K562 (cell line): ENCODE measurements at regions not wholly inside any gene's neighbourhood (a gene's known extent, or its start where the extent isn't known, plus 50 kb on each side); places are given as distances from the start of the nearest gene placed in this dataset.

ENCODE experiments used
- ATAC-seq: fragments of 200-7000 bp; cut with Tn5 transposase; 3 replicates; pipeline ENCODE4 v1.9.1; 2020; ENCODE audit warnings: moderate library complexity
- BruUV-seq: library from RNA; stranded (reverse); fragments of 400-500 nt; replicated peaks from 2 replicates; lab custom pipeline; 2021; lab: Mats Ljungman, UMichigan
- CTCF ChIA-PET: fragments of 300-600 bp; formaldehyde crosslinking; extraction: SDS; loops from one replicate; lab custom pipeline; 2021; ENCODE audit warnings: low intra/inter-chr PET ratio; lab: Yijun Ruan, JAX
- POLR2A ChIA-PET: fragments of 300-600, 350-650 bp; sonication (Branson Sonifier 250); formaldehyde crosslinking; extraction: SDS; loops from one replicate; lab custom pipeline; 2021; ENCODE audit warnings: antibody characterized with exemption, inconsistent platforms; lab: Yijun Ruan, JAX
- DNase-seq, 4 experiments: peaks; one replicate each; pipeline versions ENCODE4 v3.0.0 to v3.0.0-alpha.2; 2011 to 2018; ENCODE audit warnings: low spot score in 3 of 4, mixed read lengths in 3 of 4; ENCODE audit errors: extremely low read depth in 1 of 4
- FAIRE-seq: peaks from 2 replicates; lab custom pipeline; 2011; peaks lifted over from hg19 to GRCh38; lab: Jason Lieb, UNC
- H2AFZ ChIP-seq: 2 replicates; pipeline ENCODE4 v1.6.0; 2011; ENCODE audit warnings: low read depth, low read length, control low read depth, inconsistent platforms
- H3K27ac ChIP-seq: fragments of 200-600 bp; 3 replicates; pipeline ENCODE4 v1.8.0; 2011; ENCODE audit warnings: low read depth, mild to moderate bottlenecking, control low read depth, inconsistent platforms, low read length, moderate library complexity, mixed read lengths; ENCODE audit errors: extremely low read depth
- H3K27me3 ChIP-seq, 2 experiments: fragments of 300-600 bp in 1 of 2; 2 replicates in 1 of 2; 3 replicates in 1 of 2; pipeline versions ENCODE4 v1.6.0 to v1.8.0; 2011; ENCODE audit warnings: inconsistent platforms in 2 of 2, low read length in 2 of 2, mild to moderate bottlenecking in 1 of 2, mixed read lengths in 1 of 2, moderate library complexity in 1 of 2; ENCODE audit not compliant: control insufficient read depth in 2 of 2, insufficient read depth in 2 of 2
- H3K36me3 ChIP-seq: fragments of 300-600 bp; 3 replicates; pipeline ENCODE4 v1.8.0; 2011; ENCODE audit warnings: mild to moderate bottlenecking, low read length, inconsistent platforms; ENCODE audit not compliant: control insufficient read depth, insufficient read depth
- H3K4me1 ChIP-seq, 2 experiments: fragments of 200-600 bp in 1 of 2; replicated peaks in 1 of 2; 2 replicates in 1 of 2; 3 replicates in 1 of 2; pipeline versions ENCODE4 v1.5.1 to v1.8.0; 2011; ENCODE audit warnings: inconsistent platforms in 2 of 2, low read length in 2 of 2, mild to moderate bottlenecking in 1 of 2, mixed read lengths in 1 of 2, moderate library complexity in 1 of 2; ENCODE audit not compliant: control insufficient read depth in 2 of 2, insufficient read depth in 2 of 2
- H3K4me2 ChIP-seq: 2 replicates; pipeline ENCODE4 v1.6.1; 2011; ENCODE audit warnings: low read length, control low read depth, inconsistent platforms, mixed read lengths; ENCODE audit not compliant: insufficient read depth
- H3K4me3 ChIP-seq: fragments of 200-600 bp; sonication (generic), shearing (Covaris generic); 2 replicates; pipeline ENCODE4 v1.5.1; 2016; ENCODE audit warnings: control low read depth, inconsistent platforms
- H3K79me2 ChIP-seq: fragments of 200-600 bp; 3 replicates; pipeline ENCODE4 v1.8.0; 2011; ENCODE audit warnings: low read length, inconsistent platforms; ENCODE audit not compliant: control insufficient read depth, insufficient read depth
- H3K9ac ChIP-seq, 2 experiments: 2 replicates each; pipeline versions ENCODE4 v1.6.0 to v1.6.1; 2011; ENCODE audit warnings: low read depth in 2 of 2, low read length in 2 of 2, control low read depth in 1 of 2, inconsistent platforms in 1 of 2, mild to moderate bottlenecking in 1 of 2, mixed read lengths in 1 of 2; ENCODE audit not compliant: insufficient read depth in 1 of 2
- H3K9me1 ChIP-seq: one replicate; pipeline ENCODE4 v1.6.0; 2011; ENCODE audit warnings: inconsistent platforms, mild to moderate bottlenecking, low read length, moderate library complexity; ENCODE audit not compliant: control insufficient read depth, insufficient read depth
- H3K9me3 ChIP-seq: replicated peaks from 2 replicates; pipeline ENCODE4 v1.5.1; 2011; ENCODE audit warnings: low read depth, low read length, inconsistent platforms; ENCODE audit not compliant: control insufficient read depth, insufficient read depth
- H4K20me1 ChIP-seq: replicated peaks from 2 replicates; pipeline ENCODE4 v1.6.1; 2011; ENCODE audit warnings: low read length, inconsistent platforms, mixed read lengths; ENCODE audit not compliant: control insufficient read depth, insufficient read depth
- BCLAF1 ChIP-seq, 2 experiments: fragments of 450-650 bp in 1 of 2; IDR thresholded peaks; 2 replicates each; pipeline ENCODE4 v1.6.1; 2011 to 2017; ENCODE audit warnings: low read depth in 2 of 2, antibody characterized with exemption in 1 of 2, borderline replicate concordance in 1 of 2, low read length in 1 of 2, mild to moderate bottlenecking in 1 of 2, mixed read lengths in 1 of 2; ENCODE audit not compliant: control insufficient read depth in 1 of 2
- FOXK2 ChIP-seq, 2 experiments: fragments of 450-650 bp; IDR thresholded peaks in 1 of 2; conservative IDR thresholded peaks in 1 of 2; 2 replicates each; pipeline ENCODE4 v1.6.1; 2016; ENCODE audit warnings: low read depth in 2 of 2, mild to moderate bottlenecking in 1 of 2
- HIVEP1 ChIP-seq: fragments of 250-450 bp; sonication (Bioruptor Pico); IDR thresholded peaks from 2 replicates; pipeline ENCODE4 v1.4.0; 2020; ENCODE audit warnings: mild to moderate bottlenecking
- NR0B1 ChIP-seq: fragments of 450-650 bp; IDR thresholded peaks from one replicate; pipeline ENCODE4 v1.6.1; 2018; ENCODE audit warnings: mild to moderate bottlenecking, moderate library complexity; ENCODE audit not compliant: partially characterized antibody
- ZNF57 ChIP-seq: fragments of 450-650 bp; formaldehyde crosslinking; IDR thresholded peaks from 2 replicates; pipeline ENCODE4 v1.4.0; 2020; ENCODE audit warnings: mild to moderate bottlenecking, moderate library complexity
- ZSCAN32 ChIP-seq: fragments of 450-650 bp; formaldehyde crosslinking; IDR thresholded peaks from 2 replicates; pipeline ENCODE4 v1.4.0; 2020; ENCODE audit warnings: mild to moderate bottlenecking, moderate library complexity
- WGBS: fragments of 100-300 bp; shearing (Covaris generic); methylation state at CpG from one replicate; pipeline ENCODE4 v1.1.6; 2016; ENCODE audit warnings: low coverage, mixed read lengths; ENCODE audit not compliant: insufficient coverage; ENCODE audit errors: missing lambda C conversion rate; 5-methylcytosine and 5-hydroxymethylcytosine counted together
- in situ Hi-C: fragments of 300-500 bp; cut with MboI; formaldehyde crosslinking; loops from 4 replicates; pipeline ENCODE4 v1.15.0; 2018; ENCODE audit warnings: inconsistent platforms, mixed read lengths
- intact Hi-C: fragments of 100-400 bp; cut with micrococcal nuclease; formaldehyde crosslinking; loops from 2 replicates; pipeline ENCODE4 v1.14.2; 2022

- no peak for TF ChIP-seq NR0B1
- no peak for TF ChIP-seq FOXK2 (conservative IDR thresholded peaks at IDR 0.05 in 1 of 2, IDR thresholded peaks at IDR 0.05 in 1 of 2; ENCODE audit: low read depth in 2 of 2)
- no peak for TF ChIP-seq HIVEP1 (CRISPR knock-in tag)
- TF ChIP-seq BCLAF1 (IDR thresholded peaks at IDR 0.05; ENCODE audit: borderline replicate concordance in 1 of 2, control insufficient read depth in 1 of 2, low read depth in 2 of 2, low read length in 1 of 2) = no peak
- no peak for TF ChIP-seq ZNF57 (CRISPR knock-in tag)
- TF ChIP-seq, all 486 proteins: peak for 0
These were observed 617.6 kb downstream of the TRHDE start (continued) for GRCh38 chr12:72889791-72890190.

- BruUV-seq = no TSS peak
- Histone ChIP-seq H3K4me2 (no peak overlapping the region), H3K36me3 (no peaks in the 10 kb centered on the region), H3K9ac (no peak overlapping the region), H3K4me3 (no peak overlapping the region), H3K27ac (no peak overlapping the region), H3K79me2 (no peaks in the 10 kb centered on the region), H2AFZ (no peak overlapping the region), H3K9me1 (no peaks in the 10 kb centered on the region), H3K4me1 (no peaks in the 10 kb centered on the region), H3K9me3 (no peaks in the 10 kb centered on the region; the same call in none of the 2 replicates), H4K20me1 (no peaks in the 10 kb centered on the region), H3K27me3 (no peaks in the 10 kb centered on the region)
- no peak for TF ChIP-seq ZSCAN32 (CRISPR knock-in tag)
- DNase-seq = no peak
- CTCF ChIA-PET = no interaction called here
- WGBS = 20% methylated on average over 1 of the region's 1 CpG
- in situ Hi-C loops = no loop called here
- intact Hi-C loops = no loop called here
- POLR2A ChIA-PET = no interaction called here
- no peak for ATAC-seq
- FAIRE-seq = no peak
These were observed 629.5 kb downstream of the TRHDE start for GRCh38 chr12:72901685-72902084.
